ENCODE measurements at regions not wholly inside any gene's neighbourhood (a gene's known extent, or its start where the extent isn't known, plus 50 kb on each side); places are given as distances from the start of the nearest gene placed in this dataset.

DNA sequence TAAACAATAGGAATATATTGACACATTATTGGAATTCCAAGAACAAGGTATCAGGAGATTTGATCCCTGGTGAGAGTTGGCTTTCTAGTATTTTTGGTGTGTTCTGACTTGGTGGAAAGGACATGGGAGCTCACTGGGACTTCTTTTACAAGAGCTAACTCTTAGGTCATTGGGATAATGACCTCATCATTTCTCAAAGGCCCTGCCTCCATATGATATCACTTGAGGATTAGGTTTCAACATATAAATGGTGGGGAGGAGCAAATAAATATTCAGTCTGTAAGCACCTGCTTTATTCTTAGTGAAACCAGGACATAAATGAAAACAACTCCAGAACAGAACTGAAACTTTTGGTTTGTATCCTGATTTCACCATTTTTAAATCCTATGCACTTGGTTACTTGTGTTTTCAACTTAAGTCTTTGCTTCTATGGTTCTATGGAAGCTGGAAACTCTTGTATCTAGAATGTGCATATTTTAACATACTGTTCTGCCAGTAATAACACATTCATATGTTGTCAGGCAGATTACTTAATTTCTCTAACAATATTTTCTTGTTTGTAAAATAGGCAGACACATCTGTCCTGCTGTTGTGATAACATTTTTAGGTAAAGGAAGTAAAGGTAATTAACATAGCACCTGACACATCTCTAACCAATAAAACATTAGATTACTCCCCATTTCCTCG is 1527.7 kb upstream of the CDH8 start:
- Histone ChIP-seq H3K27ac (ENCODE audit: low read depth, low read length) (no peak overlapping the region), H3K79me2 (ENCODE audit: control insufficient read depth, insufficient read depth, low read length, unreplicated experiment) (no peaks in the 10 kb centered on the region), H3K4me3 (ENCODE audit: low read depth, low read length) (no peak overlapping the region), H3K4me1 (ENCODE audit: control insufficient read depth, insufficient read depth, low read length, unreplicated experiment) (no peaks in the 10 kb centered on the region), H2AFZ (ENCODE audit: low read length, unreplicated experiment) (no peak overlapping the region), H3K27me3 (ENCODE audit: insufficient read depth, low read length) (no peaks in the 10 kb centered on the region), H3K36me3 (ENCODE audit: insufficient read depth, low read length) (no peaks in the 10 kb centered on the region)

DNA sequence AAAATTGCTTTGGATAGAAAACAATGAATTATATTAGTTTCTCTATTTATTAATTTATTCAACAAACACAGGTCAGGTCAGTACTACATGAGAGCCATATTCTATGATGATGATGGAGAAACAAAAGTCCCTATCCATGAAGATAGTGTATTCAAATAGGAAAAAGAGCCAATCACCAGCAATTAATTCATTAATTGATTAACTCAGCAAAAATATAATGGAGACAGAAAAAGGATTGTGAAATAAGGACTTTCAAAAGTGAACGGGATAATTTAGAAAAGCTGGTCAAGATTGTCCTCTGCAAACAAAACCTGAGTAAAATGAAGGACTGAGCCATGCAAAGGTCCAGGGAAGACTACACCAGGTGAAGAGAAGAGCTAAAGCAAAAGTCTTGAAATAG is 1517.7 kb upstream of the CDH8 start:
- Histone ChIP-seq H3K27me3 (ENCODE audit: insufficient read depth, low read length) (no peaks in the 10 kb centered on the region), H3K4me3 (ENCODE audit: low read depth, low read length) (no peak overlapping the region), H3K36me3 (ENCODE audit: insufficient read depth, low read length) (no peaks in the 10 kb centered on the region), H2AFZ (ENCODE audit: low read length, unreplicated experiment) (no peak overlapping the region), H3K79me2 (ENCODE audit: control insufficient read depth, insufficient read depth, low read length, unreplicated experiment) (no peaks in the 10 kb centered on the region), H3K4me1 (ENCODE audit: control insufficient read depth, insufficient read depth, low read length, unreplicated experiment) (no peaks in the 10 kb centered on the region), H3K27ac (ENCODE audit: low read depth, low read length) (no peak overlapping the region)

DNA sequence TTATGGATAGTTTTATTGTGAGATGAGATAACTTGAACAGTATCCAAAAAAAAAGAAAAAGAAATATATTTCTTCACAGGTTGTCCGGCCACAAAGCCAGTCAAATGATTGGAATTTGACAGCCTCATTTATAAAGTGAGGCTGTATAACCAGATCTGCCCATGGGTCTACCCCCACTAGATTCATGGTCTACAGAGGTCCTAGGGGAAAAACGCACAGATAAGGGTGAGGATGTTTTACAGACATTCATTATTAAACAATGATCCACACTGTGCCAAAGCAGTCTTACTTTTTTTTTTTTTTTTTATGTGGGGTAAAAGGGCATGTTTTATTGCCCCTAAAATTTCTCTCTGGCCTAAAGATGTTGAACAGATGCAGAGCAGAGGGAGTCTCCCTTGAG is 1503.0 kb upstream of the CDH8 start:
- Histone ChIP-seq H3K27ac (ENCODE audit: low read depth, low read length) (no peak overlapping the region), H2AFZ (ENCODE audit: low read length, unreplicated experiment) (no peak overlapping the region), H3K27me3 (ENCODE audit: insufficient read depth, low read length) (no peaks in the 10 kb centered on the region), H3K79me2 (ENCODE audit: control insufficient read depth, insufficient read depth, low read length, unreplicated experiment) (no peaks in the 10 kb centered on the region), H3K4me3 (ENCODE audit: low read depth, low read length) (no peak overlapping the region), H3K36me3 (ENCODE audit: insufficient read depth, low read length) (no peaks in the 10 kb centered on the region), H3K4me1 (ENCODE audit: control insufficient read depth, insufficient read depth, low read length, unreplicated experiment) (no peaks in the 10 kb centered on the region)

DNA sequence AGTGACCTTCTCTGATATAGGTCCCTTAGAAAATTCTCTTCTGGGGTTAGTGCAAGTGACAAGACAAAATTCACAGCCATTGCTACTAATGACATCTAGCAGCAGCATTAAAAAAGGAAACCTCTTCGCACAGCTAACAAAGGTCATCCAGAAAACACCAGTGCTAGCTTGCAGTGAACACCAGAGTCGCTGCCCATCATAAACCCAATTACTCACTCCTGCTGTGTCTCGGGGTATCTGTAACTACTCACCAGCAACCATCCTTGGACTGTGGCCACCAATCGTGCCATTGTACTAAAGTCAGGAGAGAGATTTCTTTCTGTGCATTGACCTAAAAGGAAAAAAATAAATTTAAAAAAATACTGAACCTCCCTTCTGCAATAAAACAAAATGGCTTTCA is 1494.7 kb upstream of the CDH8 start:
- H2AFZ ChIP-seq (ENCODE audit: low read length, unreplicated experiment) = no peak overlapping the region
- no peaks in the 10 kb centered on the region for H3K27me3 ChIP-seq (ENCODE audit: insufficient read depth, low read length)
- no peaks in the 10 kb centered on the region for H3K36me3 ChIP-seq (ENCODE audit: insufficient read depth, low read length)
- H3K4me1 ChIP-seq (ENCODE audit: control insufficient read depth, insufficient read depth, low read length, unreplicated experiment) = no peaks in the 10 kb centered on the region
- H3K4me3 ChIP-seq (ENCODE audit: low read depth, low read length) = no peak overlapping the region
- no peak overlapping the region for H3K27ac ChIP-seq (ENCODE audit: low read depth, low read length)
- no peaks in the 10 kb centered on the region for H3K79me2 ChIP-seq (ENCODE audit: control insufficient read depth, insufficient read depth, low read length, unreplicated experiment)

- H3K4me1 ChIP-seq (ENCODE audit: control insufficient read depth, insufficient read depth, low read length, unreplicated experiment) = no peaks in the 10 kb centered on the region
- no peaks in the 10 kb centered on the region for H3K79me2 ChIP-seq (ENCODE audit: control insufficient read depth, insufficient read depth, low read length, unreplicated experiment)
- no peaks in the 10 kb centered on the region for H3K27me3 ChIP-seq (ENCODE audit: insufficient read depth, low read length)
- no peaks in the 10 kb centered on the region for H3K36me3 ChIP-seq (ENCODE audit: insufficient read depth, low read length)
- no peak overlapping the region for H3K4me3 ChIP-seq (ENCODE audit: low read depth, low read length)
- no peak overlapping the region for H2AFZ ChIP-seq (ENCODE audit: low read length, unreplicated experiment)
- H3K27ac ChIP-seq (ENCODE audit: low read depth, low read length) = no peak overlapping the region
These were observed 1494.0 kb upstream of the CDH8 start for GRCh38 chr16:63530208-63530607.

DNA sequence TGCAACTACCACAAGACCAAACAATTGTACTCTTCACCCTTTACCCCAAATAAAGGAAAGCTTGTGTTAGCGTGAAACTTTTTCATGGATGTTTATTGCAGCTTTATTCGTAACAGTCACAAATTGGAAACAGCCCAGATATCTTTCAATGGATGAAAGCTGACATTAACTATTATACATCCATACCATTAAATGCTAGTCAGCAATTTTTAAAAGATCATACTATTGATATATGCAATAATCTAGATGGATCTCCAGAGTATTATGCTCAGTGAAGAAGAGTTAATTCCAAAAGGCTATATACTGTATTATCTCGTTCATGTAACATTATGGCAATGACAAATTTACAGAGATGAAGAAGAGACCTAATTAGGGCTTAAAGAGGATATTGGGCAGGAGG is 1491.2 kb upstream of the CDH8 start:
- no peak overlapping the region for H3K27ac ChIP-seq (ENCODE audit: low read depth, low read length)
- H3K4me3 ChIP-seq (ENCODE audit: low read depth, low read length) = no peak overlapping the region
- no peak overlapping the region for H2AFZ ChIP-seq (ENCODE audit: low read length, unreplicated experiment)
- no peaks in the 10 kb centered on the region for H3K36me3 ChIP-seq (ENCODE audit: insufficient read depth, low read length)
- H3K79me2 ChIP-seq (ENCODE audit: control insufficient read depth, insufficient read depth, low read length, unreplicated experiment) = no peaks in the 10 kb centered on the region
- no peaks in the 10 kb centered on the region for H3K27me3 ChIP-seq (ENCODE audit: insufficient read depth, low read length)
- H3K4me1 ChIP-seq (ENCODE audit: control insufficient read depth, insufficient read depth, low read length, unreplicated experiment) = no peaks in the 10 kb centered on the region

DNA sequence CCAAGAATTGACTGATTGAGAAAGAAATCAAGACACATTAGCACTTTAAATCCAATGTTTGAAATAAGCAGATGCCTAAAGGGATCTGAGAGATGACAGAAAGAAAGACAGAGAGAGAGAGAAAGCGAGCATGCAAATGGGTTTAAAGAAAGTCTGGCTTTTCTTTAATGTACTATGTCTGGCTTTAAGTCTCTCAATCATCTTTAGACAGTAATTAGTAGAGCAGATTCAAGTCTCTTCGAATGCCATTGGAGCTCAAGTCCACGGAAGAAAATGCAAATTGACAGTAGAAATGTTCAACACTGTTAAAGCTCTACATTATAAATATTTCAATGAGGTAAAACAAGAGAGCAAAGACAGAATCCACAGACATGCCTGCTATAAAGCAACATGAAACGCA is 1480.2 kb upstream of the CDH8 start:
- Histone ChIP-seq H3K4me3 (ENCODE audit: low read depth, low read length) (no peak overlapping the region), H3K27me3 (ENCODE audit: insufficient read depth, low read length) (no peaks in the 10 kb centered on the region), H3K27ac (ENCODE audit: low read depth, low read length) (no peak overlapping the region), H3K4me1 (ENCODE audit: control insufficient read depth, insufficient read depth, low read length, unreplicated experiment) (no peaks in the 10 kb centered on the region), H3K36me3 (ENCODE audit: insufficient read depth, low read length) (no peaks in the 10 kb centered on the region), H3K79me2 (ENCODE audit: control insufficient read depth, insufficient read depth, low read length, unreplicated experiment) (no peaks in the 10 kb centered on the region), H2AFZ (ENCODE audit: low read length, unreplicated experiment) (no peak overlapping the region)

GRCh38 chr16:63512910-63513309 is 1476.7 kb upstream of the CDH8 start:
- H3K27me3 ChIP-seq (ENCODE audit: insufficient read depth, low read length) = no peaks in the 10 kb centered on the region
- H3K36me3 ChIP-seq (ENCODE audit: insufficient read depth, low read length) = no peaks in the 10 kb centered on the region
- no peak overlapping the region for H2AFZ ChIP-seq (ENCODE audit: low read length, unreplicated experiment)
- no peak overlapping the region for H3K4me3 ChIP-seq (ENCODE audit: low read depth, low read length)
- no peaks in the 10 kb centered on the region for H3K79me2 ChIP-seq (ENCODE audit: control insufficient read depth, insufficient read depth, low read length, unreplicated experiment)
- no peaks in the 10 kb centered on the region for H3K4me1 ChIP-seq (ENCODE audit: control insufficient read depth, insufficient read depth, low read length, unreplicated experiment)
- no peak overlapping the region for H3K27ac ChIP-seq (ENCODE audit: low read depth, low read length)

DNA sequence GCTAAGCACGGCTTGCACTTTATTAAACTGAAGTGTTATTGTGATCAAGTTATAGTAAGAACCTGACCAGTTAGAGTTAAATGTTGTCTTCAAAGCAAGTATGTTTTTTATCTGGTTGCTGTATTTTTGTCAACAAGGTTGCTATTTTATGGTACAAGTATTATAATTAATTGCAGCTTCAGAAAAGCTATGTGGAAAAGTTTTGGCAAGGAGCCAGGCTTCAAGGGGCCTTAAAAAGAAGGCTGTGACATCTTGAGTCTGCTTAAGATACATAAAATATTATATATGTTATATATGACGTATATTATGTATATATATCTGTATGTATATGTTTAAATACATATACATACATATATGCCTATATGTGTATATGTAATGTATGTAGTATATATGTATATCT is 1461.2 kb upstream of the CDH8 start:
- no peaks in the 10 kb centered on the region for H3K4me1 ChIP-seq (ENCODE audit: control insufficient read depth, insufficient read depth, low read length, unreplicated experiment)
- no peaks in the 10 kb centered on the region for H3K79me2 ChIP-seq (ENCODE audit: control insufficient read depth, insufficient read depth, low read length, unreplicated experiment)
- H2AFZ ChIP-seq (ENCODE audit: low read length, unreplicated experiment) = no peak overlapping the region
- H3K27ac ChIP-seq (ENCODE audit: low read depth, low read length) = no peak overlapping the region
- no peaks in the 10 kb centered on the region for H3K36me3 ChIP-seq (ENCODE audit: insufficient read depth, low read length)
- no peaks in the 10 kb centered on the region for H3K27me3 ChIP-seq (ENCODE audit: insufficient read depth, low read length)
- H3K4me3 ChIP-seq (ENCODE audit: low read depth, low read length) = no peak overlapping the region

- Histone ChIP-seq H3K36me3 (ENCODE audit: insufficient read depth, low read length) (no peaks in the 10 kb centered on the region), H3K27me3 (ENCODE audit: insufficient read depth, low read length) (no peaks in the 10 kb centered on the region), H3K27ac (ENCODE audit: low read depth, low read length) (no peak overlapping the region), H3K4me1 (ENCODE audit: control insufficient read depth, insufficient read depth, low read length, unreplicated experiment) (no peaks in the 10 kb centered on the region), H2AFZ (ENCODE audit: low read length, unreplicated experiment) (no peak overlapping the region), H3K79me2 (ENCODE audit: control insufficient read depth, insufficient read depth, low read length, unreplicated experiment) (no peaks in the 10 kb centered on the region), H3K4me3 (ENCODE audit: low read depth, low read length) (no peak overlapping the region)
These were observed 1460.0 kb upstream of the CDH8 start for GRCh38 chr16:63496282-63496681.

DNA sequence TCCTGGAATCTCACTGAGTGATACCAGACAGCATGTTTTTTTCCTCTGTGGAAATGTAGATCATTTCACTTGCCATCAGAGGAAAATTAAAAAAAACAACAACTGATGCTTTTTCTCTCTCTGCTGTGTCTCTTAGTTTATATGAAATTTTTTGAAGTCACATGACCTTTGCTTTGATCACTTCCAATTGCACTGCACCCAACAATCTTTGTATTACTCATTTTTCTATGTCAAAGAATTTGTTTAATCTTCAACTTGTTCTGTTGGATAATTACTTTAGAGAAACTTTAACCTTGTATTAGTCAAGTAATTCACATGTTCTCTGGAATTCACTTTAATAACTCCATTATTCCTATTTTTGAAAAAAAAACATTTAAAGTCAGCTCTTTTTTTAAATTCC is 1452.7 kb upstream of the CDH8 start:
- Histone ChIP-seq H3K27ac (ENCODE audit: low read depth, low read length) (no peak overlapping the region), H3K36me3 (ENCODE audit: insufficient read depth, low read length) (no peaks in the 10 kb centered on the region), H2AFZ (ENCODE audit: low read length, unreplicated experiment) (no peak overlapping the region), H3K79me2 (ENCODE audit: control insufficient read depth, insufficient read depth, low read length, unreplicated experiment) (no peaks in the 10 kb centered on the region), H3K4me1 (ENCODE audit: control insufficient read depth, insufficient read depth, low read length, unreplicated experiment) (no peaks in the 10 kb centered on the region), H3K4me3 (ENCODE audit: low read depth, low read length) (no peak overlapping the region), H3K27me3 (ENCODE audit: insufficient read depth, low read length) (no peaks in the 10 kb centered on the region)

Measured in ACC112 (cell line).